ENCODE measurements at regions not wholly inside any gene's neighbourhood (a gene's known extent, or its start where the extent isn't known, plus 50 kb on each side); places are given as distances from the start of the nearest gene placed in this dataset.

GRCh38 chr7:36070230-36070629 lies 82.8 kb upstream of the EEPD1 start:
- DNase-seq (ENCODE audit: low read depth) = no peak

GRCh38 chr7:36071605-36072004 lies 81.4 kb upstream of the EEPD1 start:
- DNase-seq (ENCODE audit: low read depth) = no peak

GRCh38 chr7:36072620-36073019 lies 80.4 kb upstream of the EEPD1 start:
- DNase-seq (ENCODE audit: low read depth) = no peak

GRCh38 chr7:36075561-36075960 lies 77.5 kb upstream of the EEPD1 start:
- DNase-seq (ENCODE audit: low read depth) = no peak

GRCh38 chr7:36076074-36076473 lies 77.0 kb upstream of the EEPD1 start:
- DNase-seq (ENCODE audit: low read depth) = no peak

GRCh38 chr7:36078816-36079360 lies 74.2 kb upstream of the EEPD1 start:
- no peak for DNase-seq (ENCODE audit: low read depth)

- DNase-seq (ENCODE audit: low read depth) = peak; percentile 20
These were observed 73.5 kb upstream of the EEPD1 start for GRCh38 chr7:36079446-36080025.

GRCh38 chr7:36080843-36081242 lies 72.2 kb upstream of the EEPD1 start:
- no peak for DNase-seq (ENCODE audit: low read depth)

- no peak for DNase-seq (ENCODE audit: low read depth)
These were observed 70.8 kb upstream of the EEPD1 start for GRCh38 chr7:36082216-36082615.

GRCh38 chr7:36082910-36083309 lies 70.1 kb upstream of the EEPD1 start:
- DNase-seq (ENCODE audit: low read depth) = peak; percentile 13

- no peak for DNase-seq (ENCODE audit: low read depth)
These were observed 69.3 kb upstream of the EEPD1 start for GRCh38 chr7:36083626-36084380.

GRCh38 chr7:36084485-36085091 lies 68.5 kb upstream of the EEPD1 start:
- peak; percentile 52 for DNase-seq (ENCODE audit: low read depth)

GRCh38 chr7:36085096-36085495 lies 68.0 kb upstream of the EEPD1 start:
- no peak for DNase-seq (ENCODE audit: low read depth)

GRCh38 chr7:36086571-36086970 lies 66.5 kb upstream of the EEPD1 start:
- no peak for DNase-seq (ENCODE audit: low read depth)

- no peak for DNase-seq (ENCODE audit: low read depth)
These were observed 64.5 kb upstream of the EEPD1 start for GRCh38 chr7:36088553-36088952.

- no peak for DNase-seq (ENCODE audit: low read depth)
These were observed 64.1 kb upstream of the EEPD1 start for GRCh38 chr7:36088966-36089365.

- peak; percentile 21 for DNase-seq (ENCODE audit: low read depth)
These were observed 61.8 kb upstream of the EEPD1 start for GRCh38 chr7:36090976-36091873.

GRCh38 chr7:36091874-36092176 lies 61.2 kb upstream of the EEPD1 start:
- DNase-seq (ENCODE audit: low read depth) = no peak

- no peak for DNase-seq (ENCODE audit: low read depth)
These were observed 60.8 kb upstream of the EEPD1 start for GRCh38 chr7:36092221-36092771.

GRCh38 chr7:36096460-36097095 lies 56.5 kb upstream of the EEPD1 start:
- DNase-seq (ENCODE audit: low read depth) = peak; percentile 11

GRCh38 chr7:36098096-36098495 lies 55.0 kb upstream of the EEPD1 start:
- no peak for DNase-seq (ENCODE audit: low read depth)

- DNase-seq (ENCODE audit: low read depth) = peak; percentile 7
These were observed 52.8 kb upstream of the EEPD1 start for GRCh38 chr7:36100226-36100625.

Data from EH (cell line).